Suprapubic skin (tissue), 4 donors: ENCODE measurements at regions not wholly inside any gene's neighbourhood (a gene's known extent, or its start where the extent isn't known, plus 50 kb on each side); places are given as distances from the start of the nearest gene placed in this dataset.

Experiments
- POLR2A ChIP-seq, 2 donors: fragments of 450-650 bp; IDR thresholded peaks; one replicate each; pipeline ENCODE4 v1.6.1; 2017; ENCODE audit warnings: antibody characterized with exemption in 2 of 2, mild to moderate bottlenecking in 2 of 2, moderate library complexity in 2 of 2
- POLR2AphosphoS5 ChIP-seq, 3 donors: sonication (generic); formaldehyde crosslinking; IDR thresholded peaks; one replicate each; pipeline ENCODE4 v1.6.1; 2017; ENCODE audit warnings: antibody characterized with exemption in 3 of 3
- TF ChIP-seq, protein P1 (sequence below), 2 donors: fragments of 200-600 bp in 1 of 2; fragments of 450-650 bp in 1 of 2; sonication (generic) in 1 of 2; IDR thresholded peaks; one replicate each; pipeline ENCODE4 v1.5.1; 2016 to 2019; ENCODE audit warnings: antibody characterized with exemption in 2 of 2, mild to moderate bottlenecking in 1 of 2, moderate library complexity in 1 of 2

DNA sequence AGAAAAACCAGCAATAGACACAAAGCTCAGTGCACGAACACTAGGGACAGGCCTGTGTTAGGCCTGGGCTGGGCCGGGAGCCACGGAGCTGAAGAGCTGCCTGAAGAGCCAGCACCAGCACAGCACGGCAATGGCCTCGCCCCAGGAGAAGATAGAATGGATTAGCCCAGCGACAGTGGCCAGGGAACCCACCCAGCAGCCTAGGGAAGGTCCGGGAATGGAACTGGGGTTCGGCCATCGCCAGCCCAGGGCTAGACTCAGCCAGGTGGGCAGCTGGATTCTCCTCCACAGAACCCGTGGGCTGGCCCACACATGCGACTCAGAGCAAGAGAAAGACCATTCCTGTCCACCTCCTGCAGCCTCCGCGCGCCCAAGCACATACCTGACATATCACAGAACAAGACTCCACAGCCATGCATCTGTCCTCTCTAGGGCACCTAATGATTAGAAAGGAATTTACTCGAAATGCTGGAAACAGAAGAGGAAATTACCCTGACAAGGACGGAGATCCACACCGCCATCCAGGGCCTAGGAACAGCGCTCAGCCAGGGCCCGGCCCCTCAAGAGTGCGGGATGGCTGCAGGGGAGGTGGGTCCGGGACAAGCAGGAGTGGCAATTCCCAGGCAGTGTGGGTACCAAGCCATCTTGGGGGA, 82.8 kb downstream of the TMEM18 start:
- TF ChIP-seq, protein P1, sequence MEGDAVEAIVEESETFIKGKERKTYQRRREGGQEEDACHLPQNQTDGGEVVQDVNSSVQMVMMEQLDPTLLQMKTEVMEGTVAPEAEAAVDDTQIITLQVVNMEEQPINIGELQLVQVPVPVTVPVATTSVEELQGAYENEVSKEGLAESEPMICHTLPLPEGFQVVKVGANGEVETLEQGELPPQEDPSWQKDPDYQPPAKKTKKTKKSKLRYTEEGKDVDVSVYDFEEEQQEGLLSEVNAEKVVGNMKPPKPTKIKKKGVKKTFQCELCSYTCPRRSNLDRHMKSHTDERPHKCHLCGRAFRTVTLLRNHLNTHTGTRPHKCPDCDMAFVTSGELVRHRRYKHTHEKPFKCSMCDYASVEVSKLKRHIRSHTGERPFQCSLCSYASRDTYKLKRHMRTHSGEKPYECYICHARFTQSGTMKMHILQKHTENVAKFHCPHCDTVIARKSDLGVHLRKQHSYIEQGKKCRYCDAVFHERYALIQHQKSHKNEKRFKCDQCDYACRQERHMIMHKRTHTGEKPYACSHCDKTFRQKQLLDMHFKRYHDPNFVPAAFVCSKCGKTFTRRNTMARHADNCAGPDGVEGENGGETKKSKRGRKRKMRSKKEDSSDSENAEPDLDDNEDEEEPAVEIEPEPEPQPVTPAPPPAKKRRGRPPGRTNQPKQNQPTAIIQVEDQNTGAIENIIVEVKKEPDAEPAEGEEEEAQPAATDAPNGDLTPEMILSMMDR (IDR thresholded peaks at IDR 0.05), result no peak
- TF ChIP-seq POLR2A (IDR thresholded peaks at IDR 0.05) (no peak), POLR2AphosphoS5 (IDR thresholded peaks at IDR 0.05) (no peak)
